K562 (cell line): ENCODE measurements at regions not wholly inside any gene's neighbourhood (a gene's known extent, or its start where the extent isn't known, plus 50 kb on each side); places are given as distances from the start of the nearest gene placed in this dataset.

Source experiments
- ATAC-seq: fragments of 200-7000 bp; cut with Tn5 transposase; 3 replicates; pipeline ENCODE4 v1.9.1; 2020; ENCODE audit warnings: moderate library complexity
- BruUV-seq: library from RNA; stranded (reverse); fragments of 400-500 nt; replicated peaks from 2 replicates; lab custom pipeline; 2021; lab: Mats Ljungman, UMichigan
- CTCF ChIA-PET: fragments of 300-600 bp; formaldehyde crosslinking; extraction: SDS; loops from one replicate; lab custom pipeline; 2021; ENCODE audit warnings: low intra/inter-chr PET ratio; lab: Yijun Ruan, JAX
- POLR2A ChIA-PET: fragments of 300-600, 350-650 bp; sonication (Branson Sonifier 250); formaldehyde crosslinking; extraction: SDS; loops from one replicate; lab custom pipeline; 2021; ENCODE audit warnings: antibody characterized with exemption, inconsistent platforms; lab: Yijun Ruan, JAX
- DNase-seq, 4 experiments: peaks; one replicate each; pipeline versions ENCODE4 v3.0.0 to v3.0.0-alpha.2; 2011 to 2018; ENCODE audit warnings: low spot score in 3 of 4, mixed read lengths in 3 of 4; ENCODE audit errors: extremely low read depth in 1 of 4
- FAIRE-seq: peaks from 2 replicates; lab custom pipeline; 2011; peaks lifted over from hg19 to GRCh38; lab: Jason Lieb, UNC
- H2AFZ ChIP-seq: 2 replicates; pipeline ENCODE4 v1.6.0; 2011; ENCODE audit warnings: low read depth, low read length, control low read depth, inconsistent platforms
- H3K27ac ChIP-seq: fragments of 200-600 bp; 3 replicates; pipeline ENCODE4 v1.8.0; 2011; ENCODE audit warnings: low read depth, mild to moderate bottlenecking, control low read depth, inconsistent platforms, low read length, moderate library complexity, mixed read lengths; ENCODE audit errors: extremely low read depth
- H3K27me3 ChIP-seq, 2 experiments: fragments of 300-600 bp in 1 of 2; 2 replicates in 1 of 2; 3 replicates in 1 of 2; pipeline versions ENCODE4 v1.6.0 to v1.8.0; 2011; ENCODE audit warnings: inconsistent platforms in 2 of 2, low read length in 2 of 2, mild to moderate bottlenecking in 1 of 2, mixed read lengths in 1 of 2, moderate library complexity in 1 of 2; ENCODE audit not compliant: control insufficient read depth in 2 of 2, insufficient read depth in 2 of 2
- H3K36me3 ChIP-seq: fragments of 300-600 bp; 3 replicates; pipeline ENCODE4 v1.8.0; 2011; ENCODE audit warnings: mild to moderate bottlenecking, low read length, inconsistent platforms; ENCODE audit not compliant: control insufficient read depth, insufficient read depth
- H3K4me1 ChIP-seq, 2 experiments: fragments of 200-600 bp in 1 of 2; replicated peaks in 1 of 2; 2 replicates in 1 of 2; 3 replicates in 1 of 2; pipeline versions ENCODE4 v1.5.1 to v1.8.0; 2011; ENCODE audit warnings: inconsistent platforms in 2 of 2, low read length in 2 of 2, mild to moderate bottlenecking in 1 of 2, mixed read lengths in 1 of 2, moderate library complexity in 1 of 2; ENCODE audit not compliant: control insufficient read depth in 2 of 2, insufficient read depth in 2 of 2
- H3K4me2 ChIP-seq: 2 replicates; pipeline ENCODE4 v1.6.1; 2011; ENCODE audit warnings: low read length, control low read depth, inconsistent platforms, mixed read lengths; ENCODE audit not compliant: insufficient read depth
- H3K4me3 ChIP-seq: fragments of 200-600 bp; sonication (generic), shearing (Covaris generic); 2 replicates; pipeline ENCODE4 v1.5.1; 2016; ENCODE audit warnings: control low read depth, inconsistent platforms
- H3K79me2 ChIP-seq: fragments of 200-600 bp; 3 replicates; pipeline ENCODE4 v1.8.0; 2011; ENCODE audit warnings: low read length, inconsistent platforms; ENCODE audit not compliant: control insufficient read depth, insufficient read depth
- H3K9ac ChIP-seq, 2 experiments: 2 replicates each; pipeline versions ENCODE4 v1.6.0 to v1.6.1; 2011; ENCODE audit warnings: low read depth in 2 of 2, low read length in 2 of 2, control low read depth in 1 of 2, inconsistent platforms in 1 of 2, mild to moderate bottlenecking in 1 of 2, mixed read lengths in 1 of 2; ENCODE audit not compliant: insufficient read depth in 1 of 2
- H3K9me1 ChIP-seq: one replicate; pipeline ENCODE4 v1.6.0; 2011; ENCODE audit warnings: inconsistent platforms, mild to moderate bottlenecking, low read length, moderate library complexity; ENCODE audit not compliant: control insufficient read depth, insufficient read depth
- H3K9me3 ChIP-seq: replicated peaks from 2 replicates; pipeline ENCODE4 v1.5.1; 2011; ENCODE audit warnings: low read depth, low read length, inconsistent platforms; ENCODE audit not compliant: control insufficient read depth, insufficient read depth
- H4K20me1 ChIP-seq: replicated peaks from 2 replicates; pipeline ENCODE4 v1.6.1; 2011; ENCODE audit warnings: low read length, inconsistent platforms, mixed read lengths; ENCODE audit not compliant: control insufficient read depth, insufficient read depth
- CBX5 ChIP-seq: IDR thresholded peaks from 2 replicates; pipeline ENCODE4 v1.6.1; 2014; ENCODE audit warnings: low read depth, borderline replicate concordance
- EP300 ChIP-seq: IDR thresholded peaks from 2 replicates; pipeline ENCODE4 v1.6.1; 2012; ENCODE audit warnings: low read length, improper control_type of control experiment
- HNRNPK ChIP-seq: fragments of 200-400 bp; formaldehyde crosslinking; IDR thresholded peaks from one replicate; pipeline ENCODE4 v1.6.1; 2018; ENCODE audit warnings: mild to moderate bottlenecking, low read depth, low read length; ENCODE audit not compliant: poor library complexity, severe bottlenecking
- KDM4B ChIP-seq, 2 experiments: fragments of 450-650 bp in 1 of 2; sonication (generic) in 1 of 2; IDR thresholded peaks; 2 replicates each; pipeline ENCODE4 v1.6.1; 2016 to 2017; ENCODE audit warnings: borderline replicate concordance in 2 of 2, antibody characterized with exemption in 1 of 2, low read depth in 1 of 2, mild to moderate bottlenecking in 1 of 2
- KDM5B ChIP-seq: fragments of 200-600 bp; sonication (generic); IDR thresholded peaks from 2 replicates; pipeline ENCODE4 v1.6.1; 2012; ENCODE audit warnings: low read depth, mild to moderate bottlenecking, moderate library complexity, low read length, control low read depth, inconsistent platforms; ENCODE audit not compliant: insufficient replicate concordance
- MAFF ChIP-seq: IDR thresholded peaks from 2 replicates; pipeline ENCODE4 v1.6.1; 2012; ENCODE audit warnings: low read length, improper control_type of control experiment
- RBM22 ChIP-seq: fragments of 200-400 bp; formaldehyde crosslinking; IDR thresholded peaks from 2 replicates; pipeline ENCODE4 v1.6.1; 2018; ENCODE audit warnings: low read length, low read depth; ENCODE audit not compliant: poor library complexity, severe bottlenecking
- RUNX1 ChIP-seq: sonication (generic); IDR thresholded peaks from 2 replicates; pipeline ENCODE4 v1.6.1; 2016; ENCODE audit warnings: antibody characterized with exemption, low read depth
- SETDB1 ChIP-seq: IDR thresholded peaks from one replicate; pipeline ENCODE4 v1.6.1; 2012; ENCODE audit warnings: low read length, control low read depth, inconsistent platforms
- SLC30A9 ChIP-seq: fragments of 250-450 bp; sonication (Bioruptor Pico); IDR thresholded peaks from 2 replicates; pipeline ENCODE4 v1.8.0; 2022; ENCODE audit warnings: mild to moderate bottlenecking, moderate library complexity
- SNRNP70 ChIP-seq: fragments of 200-400 bp; formaldehyde crosslinking; optimal IDR thresholded peaks from 2 replicates; pipeline ENCODE3; 2017; ENCODE audit warnings: low read depth, low read length
- TBL1XR1 ChIP-seq, 2 experiments: IDR thresholded peaks; 2 replicates each; pipeline ENCODE4 v1.6.1; 2012; ENCODE audit warnings: improper control_type of control experiment in 2 of 2, low read length in 2 of 2, mild to moderate bottlenecking in 1 of 2
- ZNF668 ChIP-seq: fragments of 250-450 bp; sonication (Bioruptor Pico); IDR thresholded peaks from 2 replicates; pipeline ENCODE4 v1.8.0; 2022; ENCODE audit warnings: mild to moderate bottlenecking, inconsistent platforms
- ZNF740 ChIP-seq, 3 experiments: fragments of 200-800 bp in 1 of 3; sonication (Bioruptor generic) in 1 of 3; sonication (generic) in 1 of 3; formaldehyde crosslinking in 1 of 3; IDR thresholded peaks; 2 replicates each; pipeline versions ENCODE4 v1.6.1 to v1.8.0; 2016 to 2022; ENCODE audit warnings: mild to moderate bottlenecking in 2 of 3, missing compliant biosample characterization in 2 of 3, missing genetic modification characterization in 2 of 3, missing genetic modification reagents in 1 of 3
- WGBS: fragments of 100-300 bp; shearing (Covaris generic); methylation state at CpG from one replicate; pipeline ENCODE4 v1.1.6; 2016; ENCODE audit warnings: low coverage, mixed read lengths; ENCODE audit not compliant: insufficient coverage; ENCODE audit errors: missing lambda C conversion rate; 5-methylcytosine and 5-hydroxymethylcytosine counted together
- in situ Hi-C: fragments of 300-500 bp; cut with MboI; formaldehyde crosslinking; loops from 4 replicates; pipeline ENCODE4 v1.15.0; 2018; ENCODE audit warnings: inconsistent platforms, mixed read lengths
- intact Hi-C: fragments of 100-400 bp; cut with micrococcal nuclease; formaldehyde crosslinking; loops from 2 replicates; pipeline ENCODE4 v1.14.2; 2022
- TF ChIP-seq, protein P1 (sequence below), 3 experiments: fragments of 200-800 bp in 1 of 3; fragments of 250-450 bp in 1 of 3; fragments of 450-650 bp in 1 of 3; sonication (Bioruptor Pico) in 1 of 3; sonication (Bioruptor generic) in 1 of 3; formaldehyde crosslinking in 1 of 3; IDR thresholded peaks; 2 replicates each; pipeline versions ENCODE4 v1.6.1 to v1.8.0; 2016 to 2022; ENCODE audit warnings: mild to moderate bottlenecking in 2 of 3, missing genetic modification characterization in 2 of 3, missing compliant biosample characterization in 1 of 3, moderate library complexity in 1 of 3

GRCh38 chr5:154620411-154620810 is 134.8 kb upstream of the LARP1 start:
- CTCF ChIA-PET, result interaction anchor here (0.6 kb wide), 1 partner anchor 99 kb away, joined by 3 read pairs; no protein-coding TSS in a partner anchor
- POLR2A ChIA-PET, result no interaction called here
- no peak overlapping the region for H3K27ac ChIP-seq
- intact Hi-C loops, result no loop called here
- no peaks in the 10 kb centered on the region for H3K9me3 ChIP-seq
- BruUV-seq, result no TSS peak
- H3K9ac ChIP-seq, result no peak overlapping the region
- ATAC-seq (no peak), DNase-seq (no peak), FAIRE-seq (no peak)
- no peaks in the 10 kb centered on the region for H3K4me1 ChIP-seq
- H3K4me3 ChIP-seq, result no peak overlapping the region
- 5% methylated on average over 1 of the region's 1 CpG for WGBS
- no peak overlapping the region for H3K4me2 ChIP-seq
- in situ Hi-C loops, result no loop called here
- H4K20me1 ChIP-seq, result no peaks in the 10 kb centered on the region
- H3K9me1 ChIP-seq, result no peaks in the 10 kb centered on the region
- peaks cover 2 to 4% of the 10 kb centered on the region in 2 experiments; a peak in 1 of 5 replicates for H3K27me3 ChIP-seq
- no peaks in the 10 kb centered on the region for H3K36me3 ChIP-seq
- no peaks in the 10 kb centered on the region for H3K79me2 ChIP-seq
- TF ChIP-seq KDM4B (IDR thresholded peaks at IDR 0.05; ENCODE audit: borderline replicate concordance in 2 of 2, low read depth in 1 of 2) (no peak), MAFF (no peak), SETDB1 (no peak), CBX5 (no peak), SLC30A9 (no peak), SNRNP70 (no peak), RUNX1 (no peak), EP300 (no peak), KDM5B (no peak), TBL1XR1 (IDR thresholded peaks at IDR 0.05; ENCODE audit: low read length in 2 of 2) (no peak), ZNF668 (no peak), RBM22 (no peak), HNRNPK (no peak), ZNF740 (CRISPR knock-in tag; IDR thresholded peaks at IDR 0.05) (no peak), ZNF740 (tag; IDR thresholded peaks at IDR 0.05) (no peak)
- TF ChIP-seq, protein P1, sequence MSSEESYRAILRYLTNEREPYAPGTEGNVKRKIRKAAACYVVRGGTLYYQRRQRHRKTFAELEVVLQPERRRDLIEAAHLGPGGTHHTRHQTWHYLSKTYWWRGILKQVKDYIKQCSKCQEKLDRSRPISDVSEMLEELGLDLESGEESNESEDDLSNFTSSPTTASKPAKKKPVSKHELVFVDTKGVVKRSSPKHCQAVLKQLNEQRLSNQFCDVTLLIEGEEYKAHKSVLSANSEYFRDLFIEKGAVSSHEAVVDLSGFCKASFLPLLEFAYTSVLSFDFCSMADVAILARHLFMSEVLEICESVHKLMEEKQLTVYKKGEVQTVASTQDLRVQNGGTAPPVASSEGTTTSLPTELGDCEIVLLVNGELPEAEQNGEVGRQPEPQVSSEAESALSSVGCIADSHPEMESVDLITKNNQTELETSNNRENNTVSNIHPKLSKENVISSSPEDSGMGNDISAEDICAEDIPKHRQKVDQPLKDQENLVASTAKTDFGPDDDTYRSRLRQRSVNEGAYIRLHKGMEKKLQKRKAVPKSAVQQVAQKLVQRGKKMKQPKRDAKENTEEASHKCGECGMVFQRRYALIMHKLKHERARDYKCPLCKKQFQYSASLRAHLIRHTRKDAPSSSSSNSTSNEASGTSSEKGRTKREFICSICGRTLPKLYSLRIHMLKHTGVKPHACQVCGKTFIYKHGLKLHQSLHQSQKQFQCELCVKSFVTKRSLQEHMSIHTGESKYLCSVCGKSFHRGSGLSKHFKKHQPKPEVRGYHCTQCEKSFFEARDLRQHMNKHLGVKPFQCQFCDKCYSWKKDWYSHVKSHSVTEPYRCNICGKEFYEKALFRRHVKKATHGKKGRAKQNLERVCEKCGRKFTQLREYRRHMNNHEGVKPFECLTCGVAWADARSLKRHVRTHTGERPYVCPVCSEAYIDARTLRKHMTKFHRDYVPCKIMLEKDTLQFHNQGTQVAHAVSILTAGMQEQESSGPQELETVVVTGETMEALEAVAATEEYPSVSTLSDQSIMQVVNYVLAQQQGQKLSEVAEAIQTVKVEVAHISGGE (CRISPR knock-in tag; IDR thresholded peaks at IDR 0.05), result no peak
- H2AFZ ChIP-seq, result no peak overlapping the region
